HCT116 (cell line): ENCODE measurements at regions not wholly inside any gene's neighbourhood (a gene's known extent, or its start where the extent isn't known, plus 50 kb on each side); places are given as distances from the start of the nearest gene placed in this dataset.

Experiments used
- ATAC-seq: fragments of 200-7000 bp; cut with Tn5 transposase; 2 replicates; pipeline ENCODE4 v1.9.1; 2020; ENCODE audit warnings: mild to moderate bottlenecking, moderate library complexity
- BruUV-seq: library from RNA; stranded (reverse); fragments of 400-500 nt; replicated peaks from 2 replicates; lab custom pipeline; 2021; lab: Mats Ljungman, UMichigan
- CTCF ChIA-PET: fragments of 300-600 bp; sonication (Branson Sonifier 250); formaldehyde crosslinking; loops from one replicate; lab custom pipeline; 2021; ENCODE audit warnings: antibody characterized with exemption; lab: Charles Lee
- POLR2A ChIA-PET: fragments of 300-600, 350-600 bp; sonication (Branson Sonifier 250); formaldehyde crosslinking; loops from one replicate; lab custom pipeline; 2021; ENCODE audit warnings: antibody characterized with exemption; lab: Charles Lee
- RAD21 ChIA-PET, 2 experiments: fragments of 300-600 bp; sonication (Branson Sonifier 250); formaldehyde crosslinking; loops; one replicate each; lab custom pipeline; 2023; ENCODE audit warnings: low total read pairs in 2 of 2; ENCODE audit not compliant: uncharacterized antibody in 2 of 2, unreplicated experiment in 2 of 2, low non-redundant PET in 1 of 2; lab: Charles Lee
- DNase-seq: peaks from one replicate; pipeline ENCODE4 v3.0.0-alpha.2; 2010; ENCODE audit warnings: low read depth, low spot score
- H2AFZ ChIP-seq: fragments of 200-600 bp; shearing (Covaris generic), sonication (generic); 2 replicates; pipeline ENCODE4 v1.6.1; 2017; ENCODE audit warnings: low read depth, mixed run types, mixed read lengths, antibody characterized with exemption, low read length; ENCODE audit not compliant: poor library complexity, severe bottlenecking
- H3K27ac ChIP-seq: 2 replicates; pipeline ENCODE4 v1.5.1; 2012; ENCODE audit warnings: low read depth, low read length
- H3K27me3 ChIP-seq: fragments of 200-600 bp; sonication (generic); 2 replicates; pipeline ENCODE4 v1.6.1; 2016; ENCODE audit warnings: mixed run types, low read length, mixed read lengths; ENCODE audit not compliant: insufficient read depth
- H3K36me3 ChIP-seq, 2 experiments: fragments of 200-500 bp in 1 of 2; fragments of 200-600 bp in 1 of 2; sonication (Bioruptor generic) in 1 of 2; sonication (generic) in 1 of 2; 2 replicates each; pipeline versions ENCODE4 v1.5.1 to v1.6.1; 2014 to 2016; ENCODE audit warnings: low read length in 2 of 2, inconsistent platforms in 1 of 2, mixed read lengths in 1 of 2, mixed run types in 1 of 2; ENCODE audit not compliant: insufficient read depth in 2 of 2, control insufficient read depth in 1 of 2
- H3K4me1 ChIP-seq, 2 experiments: fragments of 200-600 bp in 1 of 2; sonication (generic) in 1 of 2; 2 replicates each; pipeline versions ENCODE4 v1.5.1 to v1.6.1; 2012 to 2017; ENCODE audit warnings: low read length in 2 of 2, inconsistent platforms in 1 of 2, mild to moderate bottlenecking in 1 of 2, mixed read lengths in 1 of 2, mixed run types in 1 of 2, moderate library complexity in 1 of 2; ENCODE audit not compliant: insufficient read depth in 2 of 2, control insufficient read depth in 1 of 2
- H3K4me2 ChIP-seq: fragments of 200-600 bp; sonication (generic); 2 replicates; pipeline ENCODE4 v1.6.1; 2017; ENCODE audit warnings: mixed run types, low read length, mixed read lengths
- H3K4me3 ChIP-seq, 2 experiments: fragments of 200-600 bp in 1 of 2; sonication (generic) in 1 of 2; replicated peaks in 1 of 2; 2 replicates each; pipeline ENCODE4 v1.5.1; 2011 to 2016; ENCODE audit warnings: low read length in 2 of 2, control low read depth in 1 of 2, low read depth in 1 of 2, mild to moderate bottlenecking in 1 of 2, mixed read lengths in 1 of 2, mixed run types in 1 of 2
- H3K79me2 ChIP-seq: fragments of 200-600 bp; sonication (generic); 2 replicates; pipeline ENCODE4 v1.6.1; 2017; ENCODE audit warnings: mild to moderate bottlenecking, mixed run types, low read length, moderate library complexity, mixed read lengths; ENCODE audit not compliant: insufficient read depth
- H3K9ac ChIP-seq: fragments of 200-600 bp; sonication (generic); 2 replicates; pipeline ENCODE4 v1.6.1; 2016; ENCODE audit warnings: low read length, mixed read lengths
- H3K9me2 ChIP-seq: fragments of 200-600 bp; sonication (generic), shearing (Covaris generic); 2 replicates; pipeline ENCODE4 v1.6.1; 2017; ENCODE audit warnings: mixed run types, mild to moderate bottlenecking, moderate library complexity; ENCODE audit not compliant: insufficient read depth
- H3K9me3 ChIP-seq, 2 experiments: fragments of 200-500 bp in 1 of 2; fragments of 200-600 bp in 1 of 2; sonication (Bioruptor generic) in 1 of 2; sonication (generic) in 1 of 2; 2 replicates each; pipeline ENCODE4 v1.6.1; 2014 to 2017; ENCODE audit warnings: low read length in 2 of 2, mixed read lengths in 2 of 2, inconsistent platforms in 1 of 2, low read depth in 1 of 2, mild to moderate bottlenecking in 1 of 2, mixed run types in 1 of 2, moderate library complexity in 1 of 2; ENCODE audit not compliant: control insufficient read depth in 1 of 2, insufficient read depth in 1 of 2
- H4K20me1 ChIP-seq: fragments of 200-600 bp; sonication (generic), shearing (Covaris generic); 2 replicates; pipeline ENCODE4 v1.6.1; 2017; ENCODE audit warnings: mixed run types, mild to moderate bottlenecking, moderate library complexity; ENCODE audit not compliant: insufficient read depth
- ATF3 ChIP-seq: IDR thresholded peaks from 2 replicates; pipeline ENCODE4 v1.6.1; 2012
- ELF1 ChIP-seq: IDR thresholded peaks from 2 replicates; pipeline ENCODE4 v1.6.1; 2012; ENCODE audit warnings: low read depth, borderline replicate concordance
- EZH2 ChIP-seq: fragments of 200-600 bp; sonication (generic); IDR thresholded peaks from 2 replicates; pipeline ENCODE4 v1.6.1; 2017; ENCODE audit warnings: antibody characterized with exemption, mixed run types
- EZH2phosphoT487 ChIP-seq: fragments of 200-600 bp; IDR thresholded peaks from 2 replicates; pipeline ENCODE4 v1.6.1; 2018; ENCODE audit warnings: antibody characterized with exemption, borderline replicate concordance
- FOSL1 ChIP-seq: IDR thresholded peaks from 2 replicates; pipeline ENCODE4 v1.6.1; 2012; ENCODE audit warnings: low read depth
- JUND ChIP-seq: IDR thresholded peaks from 2 replicates; pipeline ENCODE4 v1.6.1; 2012
- MAX ChIP-seq: IDR thresholded peaks from 2 replicates; pipeline ENCODE4 v1.6.1; 2012
- POLR2AphosphoS5 ChIP-seq: IDR thresholded peaks from 2 replicates; pipeline ENCODE4 v1.6.1; 2011; ENCODE audit warnings: mild to moderate bottlenecking, low read depth, low read length, moderate library complexity
- SRF ChIP-seq: IDR thresholded peaks from 2 replicates; pipeline ENCODE4 v1.6.1; 2012; ENCODE audit warnings: low read depth
- TCF7L2 ChIP-seq: IDR thresholded peaks from 2 replicates; pipeline ENCODE4 v1.7.0; 2011; ENCODE audit warnings: borderline replicate concordance, inconsistent platforms; ENCODE audit not compliant: insufficient read depth, insufficient read length; ENCODE audit errors: extremely low read depth
- ZNF274 ChIP-seq: fragments of 200-500 bp; sonication (Bioruptor generic); IDR thresholded peaks from 2 replicates; pipeline ENCODE4 v1.6.1; 2014; ENCODE audit warnings: mild to moderate bottlenecking, low read depth, low read length, inconsistent platforms
- intact Hi-C: fragments of 100-400 bp; cut with micrococcal nuclease; formaldehyde crosslinking; loops from 2 replicates; pipeline ENCODE4 v1.10.0; 2022

DNA sequence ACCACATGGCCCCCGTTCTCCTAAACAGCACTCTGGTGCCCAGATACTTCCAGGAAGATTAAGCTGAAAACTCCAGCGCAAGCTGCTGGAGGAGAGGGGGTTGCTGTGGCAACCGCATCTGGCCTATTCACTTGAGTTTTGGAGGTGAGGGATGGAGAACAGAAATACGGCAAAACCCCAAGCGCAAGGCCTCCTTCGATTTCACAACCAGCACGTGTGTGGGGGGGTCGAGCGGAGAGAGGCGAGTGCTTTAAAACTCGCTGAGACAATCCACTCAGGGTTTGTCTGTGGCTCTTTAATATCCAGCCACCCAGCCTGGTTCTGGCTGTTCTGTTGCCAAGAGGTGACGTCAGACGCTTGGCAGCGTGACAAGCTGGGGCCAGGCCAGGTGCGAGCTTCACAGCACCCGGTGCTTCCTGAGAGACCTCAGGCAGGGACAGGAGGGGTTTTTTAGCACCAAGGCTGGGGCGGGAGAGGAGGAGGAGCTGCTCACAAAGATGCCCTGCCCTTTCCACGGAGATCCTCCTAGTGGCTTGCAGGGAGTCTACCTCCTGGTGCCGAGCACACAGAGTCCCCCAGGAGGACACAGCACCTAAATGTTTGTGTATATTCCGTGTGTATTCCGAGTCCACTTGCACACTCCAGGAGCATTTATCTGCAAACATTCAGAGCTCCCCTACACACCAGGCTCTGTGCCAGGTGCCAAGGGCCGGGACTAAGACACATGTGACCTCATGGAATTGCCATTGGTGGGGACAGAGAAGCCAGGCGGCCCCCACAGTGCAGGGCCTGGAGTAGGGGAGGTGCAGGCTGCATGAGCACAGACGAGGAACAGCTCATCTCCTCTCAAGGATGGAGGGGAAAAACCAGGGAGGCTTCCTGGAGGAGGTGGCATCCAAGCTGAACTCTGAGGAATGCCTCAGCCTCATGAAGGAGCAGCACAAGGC lies 194.6 kb downstream of the OLFM1 start:
- no peaks in the 10 kb centered on the region for H3K9me3 ChIP-seq
- ATAC-seq (peak; percentile 86), DNase-seq (peak; percentile 27)
- RAD21 ChIA-PET, result no interaction called here
- POLR2A ChIA-PET, result no interaction called here
- no peaks in the 10 kb centered on the region for H4K20me1 ChIP-seq
- TF ChIP-seq EZH2, result no peak
- TF ChIP-seq TCF7L2, result peak; percentile 48
- no peak for TF ChIP-seq SRF
- no peak for TF ChIP-seq ZNF274
- TF ChIP-seq POLR2AphosphoS5, result peak; percentile 16; the same call in 1 of the 2 replicates
- TF ChIP-seq ATF3, result no peak
- TF ChIP-seq ELF1, result no peak
- no peak for TF ChIP-seq EZH2phosphoT487
- TF ChIP-seq JUND, result no peak
- no peak for TF ChIP-seq MAX
- no peak for TF ChIP-seq FOSL1
- peak overlapping the region; percentile 56 for H3K4me2 ChIP-seq
- H3K4me3 ChIP-seq, result no peak overlapping the region
- no peak overlapping the region for H3K27ac ChIP-seq
- no peak overlapping the region for H3K9ac ChIP-seq
- intact Hi-C loops, result no loop called here
- no peaks in the 10 kb centered on the region for H3K79me2 ChIP-seq
- CTCF ChIA-PET, result interaction anchor here (0.9 kb wide), 1 partner anchor 12 kb away, joined by 5 read pairs; no protein-coding TSS in a partner anchor
- no TSS peak for BruUV-seq
- H3K36me3 ChIP-seq, result no peaks in the 10 kb centered on the region
- peaks cover 6 to 8% of the 10 kb centered on the region in 2 experiments; a peak in 3 of 4 replicates for H3K4me1 ChIP-seq
- H3K27me3 ChIP-seq, result peaks cover 6% of the 10 kb centered on the region; the same call in 1 of the 2 replicates
- no peaks in the 10 kb centered on the region for H3K9me2 ChIP-seq
- no peak overlapping the region for H2AFZ ChIP-seq
